HEK293 (cell line): ENCODE measurements at regions not wholly inside any gene's neighbourhood (a gene's known extent, or its start where the extent isn't known, plus 50 kb on each side); places are given as distances from the start of the nearest gene placed in this dataset.

ENCODE experiments used
- CTCF ChIA-PET: fragments of 350-600 bp; formaldehyde crosslinking; extraction: SDS; loops from one replicate; lab custom pipeline; 2021; ENCODE audit warnings: antibody characterized with exemption; lab: Yijun Ruan, JAX
- POLR2A ChIA-PET: fragments of 300-600 bp; formaldehyde crosslinking; extraction: SDS; loops from one replicate; lab custom pipeline; 2020; ENCODE audit warnings: antibody characterized with exemption, inconsistent platforms; lab: Yijun Ruan, JAX
- H3K27ac ChIP-seq: fragments of 200-500 bp; sonication (Bioruptor generic); 2 replicates; pipeline ENCODE4 v1.5.1; 2014; ENCODE audit warnings: low read depth, low read length, control low read depth, inconsistent platforms; ENCODE audit errors: extremely low read depth
- H3K36me3 ChIP-seq, 2 experiments: fragments of 200-500 bp in 1 of 2; sonication (Bioruptor generic) in 1 of 2; 1 replicate in 1 of 2; 2 replicates in 1 of 2; pipeline ENCODE4 v1.5.1; 2014 to 2017; ENCODE audit warnings: inconsistent platforms in 2 of 2, low read length in 2 of 2; ENCODE audit not compliant: control insufficient read depth in 2 of 2, insufficient read depth in 1 of 2
- H3K4me1 ChIP-seq: fragments of 200-500 bp; sonication (Bioruptor generic); 2 replicates; pipeline ENCODE4 v1.5.1; 2014; ENCODE audit warnings: mild to moderate bottlenecking, low read length, inconsistent platforms; ENCODE audit not compliant: control insufficient read depth, insufficient read depth
- H3K4me3 ChIP-seq: 2 replicates; pipeline ENCODE4 v1.5.1; 2011; ENCODE audit warnings: low read depth, mild to moderate bottlenecking, control low read depth, low read length, moderate library complexity
- H3K9me3 ChIP-seq: fragments of 200-500 bp; sonication (Bioruptor generic); 2 replicates; pipeline ENCODE4 v1.5.1; 2014; ENCODE audit warnings: low read depth, low read length, inconsistent platforms; ENCODE audit not compliant: control insufficient read depth, insufficient read depth
- HIC1 ChIP-seq: fragments of 450-650 bp; formaldehyde crosslinking; IDR thresholded peaks from 2 replicates; pipeline ENCODE4 v1.5.1; 2016; ENCODE audit warnings: missing biosample characterization, missing genetic modification characterization
- PRDM2 ChIP-seq: fragments of 450-650 bp; formaldehyde crosslinking; IDR thresholded peaks from 2 replicates; pipeline ENCODE4 v1.5.1; 2016; ENCODE audit warnings: missing biosample characterization, missing genetic modification characterization, borderline replicate concordance
- SCRT1 ChIP-seq: fragments of 450-650 bp; formaldehyde crosslinking; IDR thresholded peaks from 2 replicates; pipeline ENCODE4 v1.5.1; 2016; ENCODE audit warnings: missing biosample characterization, missing genetic modification characterization, borderline replicate concordance
- SP7 ChIP-seq: fragments of 450-650 bp; formaldehyde crosslinking; IDR thresholded peaks from 2 replicates; pipeline ENCODE4 v1.5.1; 2016; ENCODE audit warnings: missing biosample characterization, missing genetic modification characterization
- TRIM28 ChIP-seq: IDR thresholded peaks from 2 replicates; pipeline ENCODE4 v1.6.1; 2011; ENCODE audit warnings: low read length, control low read depth, borderline replicate concordance
- ZBTB44 ChIP-seq: fragments of 450-650 bp; IDR thresholded peaks from 2 replicates; pipeline ENCODE4 v1.5.1; 2018; ENCODE audit warnings: missing biosample characterization, mild to moderate bottlenecking, missing genetic modification characterization
- ZFP41 ChIP-seq: fragments of 450-650 bp; formaldehyde crosslinking; IDR thresholded peaks from 2 replicates; pipeline ENCODE4 v1.5.1; 2016; ENCODE audit warnings: missing biosample characterization, missing genetic modification characterization, borderline replicate concordance
- ZNF148 ChIP-seq: fragments of 450-650 bp; formaldehyde crosslinking; IDR thresholded peaks from 2 replicates; pipeline ENCODE4 v1.5.0; 2017; ENCODE audit warnings: missing biosample characterization, missing genetic modification characterization, borderline replicate concordance
- ZNF18 ChIP-seq: fragments of 450-650 bp; formaldehyde crosslinking; IDR thresholded peaks from 2 replicates; pipeline ENCODE4 v1.5.1; 2016; ENCODE audit warnings: missing biosample characterization, missing genetic modification characterization
- ZNF223 ChIP-seq: fragments of 450-650 bp; formaldehyde crosslinking; IDR thresholded peaks from 2 replicates; pipeline ENCODE4 v1.5.1; 2016; ENCODE audit warnings: missing biosample characterization, missing genetic modification characterization
- ZNF24 ChIP-seq: fragments of 450-650 bp; formaldehyde crosslinking; IDR thresholded peaks from 2 replicates; pipeline ENCODE4 v1.5.1; 2016; ENCODE audit warnings: missing biosample characterization, missing genetic modification characterization
- ZNF37A ChIP-seq: fragments of 450-650 bp; IDR thresholded peaks from 2 replicates; pipeline ENCODE4 v1.5.1; 2018; ENCODE audit warnings: missing biosample characterization, missing genetic modification characterization
- ZNF510 ChIP-seq: fragments of 450-650 bp; formaldehyde crosslinking; IDR thresholded peaks from 2 replicates; pipeline ENCODE4 v1.5.1; 2018; ENCODE audit warnings: mild to moderate bottlenecking, missing genetic modification characterization, missing biosample characterization; ENCODE audit not compliant: insufficient replicate concordance
- ZNF530 ChIP-seq: fragments of 450-650 bp; formaldehyde crosslinking; IDR thresholded peaks from 2 replicates; pipeline ENCODE4 v1.5.1; 2016; ENCODE audit warnings: low read depth, missing biosample characterization, missing genetic modification characterization
- ZNF561 ChIP-seq: fragments of 450-650 bp; IDR thresholded peaks from 2 replicates; pipeline ENCODE4 v1.5.1; 2018; ENCODE audit warnings: missing biosample characterization, missing genetic modification characterization, borderline replicate concordance
- ZNF658 ChIP-seq: fragments of 450-650 bp; formaldehyde crosslinking; IDR thresholded peaks from 2 replicates; pipeline ENCODE4; 2016; ENCODE audit warnings: missing biosample characterization, missing genetic modification characterization
- ZNF768 ChIP-seq: fragments of 450-650 bp; formaldehyde crosslinking; IDR thresholded peaks from 2 replicates; pipeline ENCODE4 v1.5.1; 2018; ENCODE audit warnings: missing biosample characterization, mild to moderate bottlenecking, missing genetic modification characterization
- ZNF792 ChIP-seq: fragments of 450-650 bp; formaldehyde crosslinking; IDR thresholded peaks from 2 replicates; pipeline ENCODE4 v1.5.1; 2016; ENCODE audit warnings: missing biosample characterization, missing genetic modification characterization
- ZSCAN23 ChIP-seq: fragments of 450-650 bp; formaldehyde crosslinking; IDR thresholded peaks from 2 replicates; pipeline ENCODE4 v1.5.1; 2016; ENCODE audit warnings: missing biosample characterization, missing genetic modification characterization
- TF ChIP-seq, protein P1 (sequence below): fragments of 450-650 bp; formaldehyde crosslinking; IDR thresholded peaks from 2 replicates; pipeline ENCODE4 v1.5.1; 2016; ENCODE audit warnings: missing biosample characterization, missing genetic modification characterization

GRCh38 chr17:33474789-33475188 lies 181.7 kb upstream of the ASIC2 start:
- ChIA-PET POLR2A (no interaction called here), CTCF (no interaction called here)
- no peaks in the 10 kb centered on the region for H3K36me3 ChIP-seq
- no peaks in the 10 kb centered on the region for H3K9me3 ChIP-seq
- no peaks in the 10 kb centered on the region for H3K4me1 ChIP-seq
- H3K27ac ChIP-seq: no peak overlapping the region
- H3K4me3 ChIP-seq: no peak overlapping the region
- TF ChIP-seq ZBTB44 (tag by site-specific recombination): no peak
- TF ChIP-seq ZNF223 (tag by site-specific recombination): no peak
- TF ChIP-seq ZNF792 (tag by site-specific recombination): no peak
- TF ChIP-seq ZNF18 (tag by site-specific recombination): no peak
- no peak for TF ChIP-seq PRDM2 (tag by site-specific recombination)
- no peak for TF ChIP-seq ZNF768 (tag by site-specific recombination)
- TF ChIP-seq ZNF37A (tag by site-specific recombination): no peak
- no peak for TF ChIP-seq ZSCAN23
- no peak for TF ChIP-seq ZNF148 (tag by site-specific recombination)
- TF ChIP-seq SCRT1 (tag by site-specific recombination): no peak

DNA sequence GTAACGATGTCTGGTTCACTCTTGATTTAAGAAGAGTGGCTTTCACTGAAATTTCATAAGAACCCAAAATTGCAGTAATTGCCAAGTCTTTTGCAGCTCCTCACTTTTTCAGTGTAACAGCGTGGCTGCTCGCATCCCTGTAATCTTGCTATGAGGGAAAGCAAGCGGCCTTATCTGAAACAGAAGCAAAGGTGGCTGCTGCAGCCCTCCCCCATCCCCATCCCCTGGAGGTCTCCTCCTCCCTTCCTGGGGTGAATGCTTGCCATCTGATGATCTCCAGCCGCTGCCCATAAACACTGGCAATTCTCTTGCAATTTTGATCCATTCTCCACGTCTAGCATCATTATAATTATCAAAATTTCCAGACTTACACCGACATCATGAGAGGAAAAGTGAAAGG lies 182.5 kb upstream of the ASIC2 start:
- CTCF ChIA-PET: no interaction called here
- H3K27ac ChIP-seq: no peak overlapping the region
- no peaks in the 10 kb centered on the region for H3K4me1 ChIP-seq
- H3K9me3 ChIP-seq: no peaks in the 10 kb centered on the region
- no peak overlapping the region for H3K4me3 ChIP-seq
- POLR2A ChIA-PET: no interaction called here
- no peaks in the 10 kb centered on the region for H3K36me3 ChIP-seq
- TF ChIP-seq SP7 (tag by site-specific recombination): no peak
- TF ChIP-seq ZNF24 (tag by site-specific recombination): no peak
- no peak for TF ChIP-seq ZNF510 (tag by site-specific recombination)
- TF ChIP-seq ZNF792 (tag by site-specific recombination): no peak
- no peak for TF ChIP-seq TRIM28
- no peak for TF ChIP-seq ZNF658 (tag by site-specific recombination)
- TF ChIP-seq, protein P1, sequence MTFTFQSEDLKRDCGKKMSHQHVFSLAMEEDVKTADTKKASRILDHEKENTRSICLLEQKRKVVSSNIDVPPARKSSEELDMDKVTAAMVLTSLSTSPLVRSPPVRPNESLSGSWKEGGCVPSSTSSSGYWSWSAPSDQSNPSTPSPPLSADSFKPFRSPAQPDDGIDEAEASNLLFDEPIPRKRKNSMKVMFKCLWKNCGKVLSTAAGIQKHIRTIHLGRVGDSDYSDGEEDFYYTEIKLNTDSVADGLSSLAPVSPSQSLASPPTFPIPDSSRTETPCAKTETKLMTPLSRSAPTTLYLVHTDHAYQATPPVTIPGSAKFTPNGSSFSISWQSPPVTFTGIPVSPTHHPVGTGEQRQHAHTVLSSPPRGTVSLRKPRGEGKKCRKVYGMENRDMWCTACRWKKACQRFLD (tag by site-specific recombination): no peak
- TF ChIP-seq ZNF530 (tag by site-specific recombination): no peak
- TF ChIP-seq ZFP41 (tag by site-specific recombination): no peak
- no peak for TF ChIP-seq ZNF561 (tag by site-specific recombination)
- no peak for TF ChIP-seq HIC1 (tag by site-specific recombination)
- TF ChIP-seq, all 188 proteins: peak for 0
